ENCODE measurements at regions not wholly inside any gene's neighbourhood (a gene's known extent, or its start where the extent isn't known, plus 50 kb on each side); places are given as distances from the start of the nearest gene placed in this dataset.

DNA sequence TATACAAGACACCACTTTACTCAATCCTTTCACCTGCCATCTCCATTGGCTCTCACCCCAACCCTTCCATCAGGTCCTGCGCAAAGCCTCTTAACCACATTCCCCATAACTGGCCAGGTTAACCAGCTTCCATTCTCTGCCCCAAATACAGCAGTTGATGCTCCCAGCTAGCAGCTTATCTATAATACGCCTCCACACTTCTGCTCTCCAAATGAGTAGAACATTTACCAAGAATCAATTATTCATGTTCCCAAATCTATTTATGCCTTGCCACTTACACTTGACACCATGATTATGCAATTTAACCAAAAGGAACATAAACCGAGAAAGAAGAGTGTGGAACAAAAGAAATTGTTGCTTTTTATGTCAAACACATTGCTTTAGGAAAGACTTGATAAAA, 103.7 kb upstream of the TPM1 start:
- Histone ChIP-seq H3K27ac (ENCODE audit: low read depth in 1 of 2, low read length in 2 of 2) (peak overlapping the region; percentile 66 to 70), H3K4me3 (ENCODE audit: low read depth in 1 of 3, low read length in 3 of 3) (no peak overlapping the region), H3K4me1 (ENCODE audit: control insufficient read depth in 4 of 4, insufficient read depth in 4 of 4, low read length in 3 of 4) (peaks cover 24 to 48% (median 39%) of the 10 kb centered on the region in 4 donors), H3K9me3 (ENCODE audit: control insufficient read depth in 4 of 4, low read length in 3 of 4) (no peaks in the 10 kb centered on the region), H3K27me3 (ENCODE audit: control insufficient read depth in 4 of 4, insufficient read depth in 4 of 4, low read length in 3 of 4) (no peaks in the 10 kb centered on the region), H3K36me3 (ENCODE audit: control insufficient read depth in 4 of 4, insufficient read depth in 3 of 4, low read depth in 1 of 4, low read length in 3 of 4) (no peaks in the 10 kb centered on the region), H3K9ac (ENCODE audit: low read depth in 1 of 2, low read length in 2 of 2) (no peak overlapping the region)
- DNase-seq (ENCODE audit: low spot score) = no peak
- TF ChIP-seq, protein P1, sequence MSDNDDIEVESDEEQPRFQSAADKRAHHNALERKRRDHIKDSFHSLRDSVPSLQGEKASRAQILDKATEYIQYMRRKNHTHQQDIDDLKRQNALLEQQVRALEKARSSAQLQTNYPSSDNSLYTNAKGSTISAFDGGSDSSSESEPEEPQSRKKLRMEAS (IDR thresholded peaks at IDR 0.05) = peak; percentile 35
- TF ChIP-seq RAD21 (IDR thresholded peaks at IDR 0.05) (peak; percentile 53 to 58), FOXA1 (IDR thresholded peaks at IDR 0.05) (no peak), RXRA (IDR thresholded peaks at IDR 0.05) (peak; percentile 52 to 87), FOXA2 (IDR thresholded peaks at IDR 0.05) (peak; percentile 27), JUND (IDR thresholded peaks at IDR 0.05) (peak in 1 of 2 donors; percentile 62), TAF1 (conservative IDR thresholded peaks at IDR 0.05) (no peak), NR2F2 (IDR thresholded peaks at IDR 0.05) (no peak), GABPA (IDR thresholded peaks at IDR 0.05 in 1 of 2, conservative IDR thresholded peaks at IDR 0.05 in 1 of 2) (peak in 1 of 2 donors; percentile 24), HNF4A (conservative IDR thresholded peaks at IDR 0.05) (peak; percentile 53 to 80), SP1 (IDR thresholded peaks at IDR 0.05) (peak; percentile 61), HNF4G (IDR thresholded peaks at IDR 0.05) (no peak), YY1 (IDR thresholded peaks at IDR 0.05) (peak; percentile 93), EGR1 (IDR thresholded peaks at IDR 0.05; ENCODE audit: low read depth in 2 of 2) (peak; percentile 29 to 87)
- TF ChIP-seq, protein P2, sequence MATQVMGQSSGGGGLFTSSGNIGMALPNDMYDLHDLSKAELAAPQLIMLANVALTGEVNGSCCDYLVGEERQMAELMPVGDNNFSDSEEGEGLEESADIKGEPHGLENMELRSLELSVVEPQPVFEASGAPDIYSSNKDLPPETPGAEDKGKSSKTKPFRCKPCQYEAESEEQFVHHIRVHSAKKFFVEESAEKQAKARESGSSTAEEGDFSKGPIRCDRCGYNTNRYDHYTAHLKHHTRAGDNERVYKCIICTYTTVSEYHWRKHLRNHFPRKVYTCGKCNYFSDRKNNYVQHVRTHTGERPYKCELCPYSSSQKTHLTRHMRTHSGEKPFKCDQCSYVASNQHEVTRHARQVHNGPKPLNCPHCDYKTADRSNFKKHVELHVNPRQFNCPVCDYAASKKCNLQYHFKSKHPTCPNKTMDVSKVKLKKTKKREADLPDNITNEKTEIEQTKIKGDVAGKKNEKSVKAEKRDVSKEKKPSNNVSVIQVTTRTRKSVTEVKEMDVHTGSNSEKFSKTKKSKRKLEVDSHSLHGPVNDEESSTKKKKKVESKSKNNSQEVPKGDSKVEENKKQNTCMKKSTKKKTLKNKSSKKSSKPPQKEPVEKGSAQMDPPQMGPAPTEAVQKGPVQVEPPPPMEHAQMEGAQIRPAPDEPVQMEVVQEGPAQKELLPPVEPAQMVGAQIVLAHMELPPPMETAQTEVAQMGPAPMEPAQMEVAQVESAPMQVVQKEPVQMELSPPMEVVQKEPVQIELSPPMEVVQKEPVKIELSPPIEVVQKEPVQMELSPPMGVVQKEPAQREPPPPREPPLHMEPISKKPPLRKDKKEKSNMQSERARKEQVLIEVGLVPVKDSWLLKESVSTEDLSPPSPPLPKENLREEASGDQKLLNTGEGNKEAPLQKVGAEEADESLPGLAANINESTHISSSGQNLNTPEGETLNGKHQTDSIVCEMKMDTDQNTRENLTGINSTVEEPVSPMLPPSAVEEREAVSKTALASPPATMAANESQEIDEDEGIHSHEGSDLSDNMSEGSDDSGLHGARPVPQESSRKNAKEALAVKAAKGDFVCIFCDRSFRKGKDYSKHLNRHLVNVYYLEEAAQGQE (IDR thresholded peaks at IDR 0.05) = peak; percentile 59
- TF ChIP-seq, protein P3, sequence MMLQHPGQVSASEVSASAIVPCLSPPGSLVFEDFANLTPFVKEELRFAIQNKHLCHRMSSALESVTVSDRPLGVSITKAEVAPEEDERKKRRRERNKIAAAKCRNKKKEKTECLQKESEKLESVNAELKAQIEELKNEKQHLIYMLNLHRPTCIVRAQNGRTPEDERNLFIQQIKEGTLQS (IDR thresholded peaks at IDR 0.05) = no peak
- TF ChIP-seq, protein P4, sequence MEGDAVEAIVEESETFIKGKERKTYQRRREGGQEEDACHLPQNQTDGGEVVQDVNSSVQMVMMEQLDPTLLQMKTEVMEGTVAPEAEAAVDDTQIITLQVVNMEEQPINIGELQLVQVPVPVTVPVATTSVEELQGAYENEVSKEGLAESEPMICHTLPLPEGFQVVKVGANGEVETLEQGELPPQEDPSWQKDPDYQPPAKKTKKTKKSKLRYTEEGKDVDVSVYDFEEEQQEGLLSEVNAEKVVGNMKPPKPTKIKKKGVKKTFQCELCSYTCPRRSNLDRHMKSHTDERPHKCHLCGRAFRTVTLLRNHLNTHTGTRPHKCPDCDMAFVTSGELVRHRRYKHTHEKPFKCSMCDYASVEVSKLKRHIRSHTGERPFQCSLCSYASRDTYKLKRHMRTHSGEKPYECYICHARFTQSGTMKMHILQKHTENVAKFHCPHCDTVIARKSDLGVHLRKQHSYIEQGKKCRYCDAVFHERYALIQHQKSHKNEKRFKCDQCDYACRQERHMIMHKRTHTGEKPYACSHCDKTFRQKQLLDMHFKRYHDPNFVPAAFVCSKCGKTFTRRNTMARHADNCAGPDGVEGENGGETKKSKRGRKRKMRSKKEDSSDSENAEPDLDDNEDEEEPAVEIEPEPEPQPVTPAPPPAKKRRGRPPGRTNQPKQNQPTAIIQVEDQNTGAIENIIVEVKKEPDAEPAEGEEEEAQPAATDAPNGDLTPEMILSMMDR (IDR thresholded peaks at IDR 0.05; ENCODE audit: low read depth, low read length, missing input control) = no peak
- TF ChIP-seq, protein P5, sequence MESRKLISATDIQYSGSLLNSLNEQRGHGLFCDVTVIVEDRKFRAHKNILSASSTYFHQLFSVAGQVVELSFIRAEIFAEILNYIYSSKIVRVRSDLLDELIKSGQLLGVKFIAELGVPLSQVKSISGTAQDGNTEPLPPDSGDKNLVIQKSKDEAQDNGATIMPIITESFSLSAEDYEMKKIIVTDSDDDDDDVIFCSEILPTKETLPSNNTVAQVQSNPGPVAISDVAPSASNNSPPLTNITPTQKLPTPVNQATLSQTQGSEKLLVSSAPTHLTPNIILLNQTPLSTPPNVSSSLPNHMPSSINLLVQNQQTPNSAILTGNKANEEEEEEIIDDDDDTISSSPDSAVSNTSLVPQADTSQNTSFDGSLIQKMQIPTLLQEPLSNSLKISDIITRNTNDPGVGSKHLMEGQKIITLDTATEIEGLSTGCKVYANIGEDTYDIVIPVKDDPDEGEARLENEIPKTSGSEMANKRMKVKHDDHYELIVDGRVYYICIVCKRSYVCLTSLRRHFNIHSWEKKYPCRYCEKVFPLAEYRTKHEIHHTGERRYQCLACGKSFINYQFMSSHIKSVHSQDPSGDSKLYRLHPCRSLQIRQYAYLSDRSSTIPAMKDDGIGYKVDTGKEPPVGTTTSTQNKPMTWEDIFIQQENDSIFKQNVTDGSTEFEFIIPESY (IDR thresholded peaks at IDR 0.05) = peak; percentile 63
- WGBS = 30% methylated on average over 3 of the region's 3 CpGs

All from liver (tissue), 8 donors.